HepG2 (cell line): ENCODE measurements at regions not wholly inside any gene's neighbourhood (a gene's known extent, or its start where the extent isn't known, plus 50 kb on each side); places are given as distances from the start of the nearest gene placed in this dataset.

Source experiments
- ATAC-seq: fragments of 200-7000 bp; cut with Tn5 transposase; 3 replicates; pipeline ENCODE4 v1.9.1; 2020; ENCODE audit warnings: mild to moderate bottlenecking, moderate library complexity
- BruUV-seq: library from RNA; stranded (reverse); fragments of 400-500 nt; replicated peaks from 2 replicates; lab custom pipeline; 2021; lab: Mats Ljungman, UMichigan
- CTCF ChIA-PET: fragments of 300-600 bp; formaldehyde crosslinking; extraction: SDS; loops from one replicate; lab custom pipeline; 2021; ENCODE audit warnings: low total read pairs, inconsistent platforms, low intra/inter-chr PET ratio; lab: Yijun Ruan, JAX
- POLR2A ChIA-PET: fragments of 350-600 bp; sonication (Branson Sonifier 250); formaldehyde crosslinking; loops from one replicate; lab custom pipeline; 2020; ENCODE audit warnings: antibody characterized with exemption, inconsistent platforms; lab: Yijun Ruan, JAX
- DNase-seq: peaks from one replicate; pipeline ENCODE4 v3.0.0-alpha.2; 2015; ENCODE audit warnings: low spot score
- FAIRE-seq: peaks from 3 replicates; lab custom pipeline; 2011; peaks lifted over from hg19 to GRCh38; lab: Jason Lieb, UNC
- H2AFZ ChIP-seq: one replicate; pipeline ENCODE4 v1.6.1; 2011; ENCODE audit warnings: low read length, inconsistent platforms
- H3K27ac ChIP-seq: fragments of 300-600 bp; 3 replicates; pipeline ENCODE4 v1.8.0; 2011; ENCODE audit warnings: mixed run types, mild to moderate bottlenecking, mixed read lengths, low read length, inconsistent platforms; ENCODE audit not compliant: insufficient read depth; ENCODE audit errors: extremely low read length
- H3K27me3 ChIP-seq, 2 experiments: fragments of 200-600 bp in 1 of 2; 2 replicates in 1 of 2; 3 replicates in 1 of 2; pipeline versions ENCODE4 v1.6.0 to v1.8.0; 2011; ENCODE audit warnings: low read length in 2 of 2, mild to moderate bottlenecking in 2 of 2, moderate library complexity in 2 of 2, inconsistent platforms in 1 of 2; ENCODE audit not compliant: insufficient read depth in 2 of 2, control insufficient read depth in 1 of 2
- H3K36me3 ChIP-seq, 2 experiments: fragments of 200-600 bp in 1 of 2; replicated peaks in 1 of 2; 2 replicates in 1 of 2; 3 replicates in 1 of 2; pipeline versions ENCODE4 v1.5.1 to v1.8.0; 2011; ENCODE audit warnings: low read length in 2 of 2, inconsistent platforms in 1 of 2; ENCODE audit not compliant: insufficient read depth in 2 of 2, control insufficient read depth in 1 of 2
- H3K4me1 ChIP-seq: 2 replicates; pipeline ENCODE4 v1.5.1; 2012; ENCODE audit warnings: low read length, inconsistent platforms; ENCODE audit not compliant: insufficient read depth
- H3K4me2 ChIP-seq: 2 replicates; pipeline ENCODE4 v1.6.0; 2011; ENCODE audit warnings: low read depth, low read length, inconsistent platforms
- H3K4me3 ChIP-seq, 3 experiments: fragments of 200-600 bp in 1 of 3; sonication (generic), shearing (Covaris generic) in 1 of 3; replicated peaks in 1 of 3; 2 replicates each; pipeline ENCODE4 v1.5.1; 2011 to 2016; ENCODE audit warnings: low read length in 3 of 3, inconsistent platforms in 2 of 3, low read depth in 2 of 3, mild to moderate bottlenecking in 2 of 3, control low read depth in 1 of 3, mixed read lengths in 1 of 3; ENCODE audit not compliant: insufficient read depth in 1 of 3
- H3K79me2 ChIP-seq: one replicate; pipeline ENCODE4 v1.6.1; 2011; ENCODE audit warnings: low read length, inconsistent platforms; ENCODE audit not compliant: insufficient read depth
- H3K9ac ChIP-seq: 2 replicates; pipeline ENCODE4 v1.6.0; 2011; ENCODE audit warnings: mild to moderate bottlenecking, low read depth, low read length, inconsistent platforms; ENCODE audit not compliant: insufficient read depth
- H3K9me3 ChIP-seq: 2 replicates; pipeline ENCODE4 v1.5.1; 2012; ENCODE audit warnings: mild to moderate bottlenecking, low read length
- H4K20me1 ChIP-seq: 2 replicates; pipeline ENCODE4 v1.6.0; 2011; ENCODE audit warnings: inconsistent platforms, mild to moderate bottlenecking, low read length, moderate library complexity; ENCODE audit not compliant: insufficient read depth
- DDIT3 ChIP-seq: sonication (generic); formaldehyde crosslinking; IDR thresholded peaks from 2 replicates; pipeline ENCODE4 v1.4.0; 2020; ENCODE audit warnings: mild to moderate bottlenecking, missing genetic modification reagents
- HOXA9 ChIP-seq: sonication (generic); formaldehyde crosslinking; IDR thresholded peaks from 2 replicates; pipeline ENCODE4 v1.8.1; 2022; ENCODE audit warnings: missing genetic modification reagents, mild to moderate bottlenecking, moderate library complexity, borderline replicate concordance
- MZF1 ChIP-seq: sonication (generic); formaldehyde crosslinking; IDR thresholded peaks from 2 replicates; pipeline ENCODE4 v1.8.1; 2023; ENCODE audit warnings: mild to moderate bottlenecking, missing genetic modification reagents, borderline replicate concordance
- XBP1 ChIP-seq: sonication (generic); formaldehyde crosslinking; IDR thresholded peaks from 2 replicates; pipeline ENCODE4 v1.5.0; 2020; ENCODE audit warnings: missing genetic modification reagents
- ZBTB7A ChIP-seq: sonication (generic); formaldehyde crosslinking; IDR thresholded peaks from 2 replicates; pipeline ENCODE4 v1.8.0; 2022; ENCODE audit warnings: mild to moderate bottlenecking, missing genetic modification reagents
- ZC3H13 ChIP-seq: sonication (generic); formaldehyde crosslinking; IDR thresholded peaks from 2 replicates; pipeline ENCODE4 v1.8.1; 2023; ENCODE audit warnings: mild to moderate bottlenecking, missing genetic modification reagents, moderate library complexity
- ZNF101 ChIP-seq: sonication (generic); formaldehyde crosslinking; IDR thresholded peaks from 2 replicates; pipeline ENCODE4 v1.4.0; 2020; ENCODE audit warnings: mild to moderate bottlenecking, low read depth, missing genetic modification reagents, borderline replicate concordance
- ZNF264 ChIP-seq: sonication (generic); formaldehyde crosslinking; IDR thresholded peaks from 2 replicates; pipeline ENCODE4 v1.4.0; 2020; ENCODE audit warnings: missing genetic modification reagents
- ZNF354B ChIP-seq: sonication (generic); formaldehyde crosslinking; IDR thresholded peaks from 2 replicates; pipeline ENCODE4 v1.8.0; 2022; ENCODE audit warnings: mild to moderate bottlenecking, missing genetic modification reagents
- ZNF546 ChIP-seq: sonication (generic); formaldehyde crosslinking; conservative IDR thresholded peaks from 2 replicates; pipeline ENCODE4 v1.8.1; 2023; ENCODE audit warnings: mild to moderate bottlenecking, missing genetic modification reagents
- ZNF547 ChIP-seq: sonication (generic); formaldehyde crosslinking; IDR thresholded peaks from 2 replicates; pipeline ENCODE4 v1.5.1; 2020; ENCODE audit warnings: mild to moderate bottlenecking, missing genetic modification reagents
- ZNF652 ChIP-seq: IDR thresholded peaks from 2 replicates; pipeline ENCODE4 v1.6.1; 2016; ENCODE audit warnings: low read depth, borderline replicate concordance
- ZNF780A ChIP-seq: sonication (generic); formaldehyde crosslinking; IDR thresholded peaks from 2 replicates; pipeline ENCODE4 v1.8.0; 2022; ENCODE audit warnings: mild to moderate bottlenecking, missing genetic modification reagents, moderate library complexity
- WGBS: methylation state at CpG from one replicate; pipeline ENCODE4 v1.1.6; 2017; ENCODE audit warnings: low lambda C conversion rate; 5-methylcytosine and 5-hydroxymethylcytosine counted together
- in situ Hi-C: cut with HindIII; loops from 2 replicates; pipeline ENCODE4 v1.10.0; 2017; ENCODE audit warnings: low pct_unique_long_range_greater_than_20kb; ENCODE audit not compliant: extremely low pct_ligation_motif_present
- intact Hi-C: fragments of 100-400 bp; cut with micrococcal nuclease; formaldehyde crosslinking; loops from one replicate; pipeline ENCODE4 v1.10.0; 2022; ENCODE audit not compliant: unreplicated experiment

- ChIA-PET POLR2A (no interaction called here), CTCF (no interaction called here)
- BruUV-seq, result no TSS peak
- Histone ChIP-seq H3K27ac (no peak overlapping the region), H4K20me1 (no peaks in the 10 kb centered on the region), H3K4me1 (no peaks in the 10 kb centered on the region), H2AFZ (no peak overlapping the region), H3K36me3 (no peaks in the 10 kb centered on the region)
- ATAC-seq, result no peak
- intact Hi-C loops (no loop called here), in situ Hi-C loops (no loop called here)
- no peak for DNase-seq
- no peak for FAIRE-seq
- TF ChIP-seq ZNF354B (CRISPR knock-in tag), result no peak
- TF ChIP-seq ZNF546 (CRISPR knock-in tag), result no peak
- TF ChIP-seq ZNF780A (CRISPR knock-in tag), result no peak
- TF ChIP-seq ZC3H13 (CRISPR knock-in tag), result no peak
- TF ChIP-seq ZNF101 (CRISPR knock-in tag), result no peak
- TF ChIP-seq ZBTB7A (CRISPR knock-in tag), result no peak
- no peak for TF ChIP-seq ZNF652 (CRISPR knock-in tag)
- TF ChIP-seq HOXA9 (CRISPR knock-in tag), result no peak
- no peak for TF ChIP-seq DDIT3 (CRISPR knock-in tag)
- no peak for TF ChIP-seq XBP1
- no peak for TF ChIP-seq MZF1 (CRISPR knock-in tag)
- TF ChIP-seq ZNF547 (CRISPR knock-in tag), result no peak
- TF ChIP-seq ZNF264 (CRISPR knock-in tag), result no peak
- TF ChIP-seq, all 625 proteins: peak for 0
- Histone ChIP-seq H3K4me2 (no peak overlapping the region), H3K27me3 (peaks cover 3 to 29% of the 10 kb centered on the region in 2 experiments; a peak in 3 of 5 replicates), H3K79me2 (no peaks in the 10 kb centered on the region), H3K9me3 (no peaks in the 10 kb centered on the region), H3K4me3 (no peak overlapping the region), H3K9ac (no peak overlapping the region)
- 51% methylated on average over 11 of the region's 11 CpGs for WGBS
Measured at GRCh38 chr20:56697476-56697875, 68.4 kb downstream of the TFAP2C start.
